Fibroblast of skin of abdomen (primary cell): ENCODE measurements at regions not wholly inside any gene's neighbourhood (a gene's known extent, or its start where the extent isn't known, plus 50 kb on each side); places are given as distances from the start of the nearest gene placed in this dataset.

Source experiments
- DNase-seq: peaks from one replicate; pipeline ENCODE4 v3.0.0-alpha.2; 2013

DNA sequence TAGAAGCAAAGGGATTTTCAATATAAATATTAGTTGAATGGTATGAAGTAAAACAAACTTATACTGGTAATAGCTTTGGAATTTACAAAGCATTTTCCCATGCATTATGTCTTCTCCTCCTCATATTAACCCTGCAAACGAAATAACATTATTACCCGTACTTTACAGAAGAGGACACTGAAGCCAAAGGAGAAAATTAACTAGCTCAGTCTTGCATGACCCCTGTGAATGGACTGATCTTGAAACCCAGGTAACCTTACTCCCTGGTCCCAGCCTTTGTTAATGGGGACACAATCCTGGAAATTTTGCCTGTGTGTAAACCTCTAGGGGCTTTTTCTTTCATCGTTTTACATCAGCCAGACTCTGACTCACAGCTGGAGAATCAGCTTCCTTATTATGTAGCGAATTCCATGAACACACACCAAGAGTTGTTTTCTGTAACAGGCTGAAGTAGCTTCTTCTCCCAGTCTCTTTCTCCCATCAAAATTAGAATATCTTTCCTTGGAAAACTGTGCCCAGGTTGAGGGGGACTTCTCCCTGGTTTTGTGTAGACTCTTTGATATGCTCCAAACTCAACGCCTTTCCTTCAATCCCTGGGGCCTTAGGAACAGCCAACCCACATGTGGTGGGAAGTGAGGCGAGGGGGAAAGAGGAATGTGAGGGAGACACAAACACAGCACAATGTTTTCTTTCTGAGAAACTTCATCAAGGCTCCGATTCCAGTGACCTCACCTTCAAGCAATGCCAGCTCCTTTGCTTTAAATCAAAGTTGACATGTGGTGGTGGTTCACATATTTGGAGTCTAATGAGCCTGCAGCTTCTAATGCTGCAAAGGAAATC is 480.9 kb upstream of the PAPPA start:
- DNase-seq: peak; percentile 100

GRCh38 chr9:115673599-115673998 is 480.0 kb upstream of the PAPPA start:
- DNase-seq: peak; percentile 72

GRCh38 chr9:115674091-115674490 is 479.5 kb upstream of the PAPPA start:
- DNase-seq: no peak

GRCh38 chr9:115675834-115676233 is 477.8 kb upstream of the PAPPA start:
- DNase-seq: no peak

DNA sequence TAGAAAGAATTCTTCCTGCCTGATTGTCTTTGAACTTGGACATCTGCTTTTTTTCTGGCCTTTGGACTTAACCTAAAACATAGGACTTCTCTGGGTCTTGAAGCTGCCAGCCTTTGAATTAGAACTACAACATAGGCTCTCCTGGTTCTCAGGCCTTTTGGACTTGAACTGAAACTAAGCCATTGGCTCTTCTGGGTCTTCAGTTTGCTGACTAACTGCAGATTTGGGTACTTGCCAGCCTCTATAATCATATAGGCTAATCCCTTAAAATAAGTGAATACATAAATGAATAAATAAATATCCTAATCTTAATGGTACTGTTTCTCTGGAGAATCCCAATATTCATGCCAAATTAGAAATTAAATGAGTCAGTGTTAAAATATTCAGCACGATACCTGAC is 473.4 kb upstream of the PAPPA start:
- DNase-seq: no peak

GRCh38 chr9:115681585-115681984 is 472.0 kb upstream of the PAPPA start:
- no peak for DNase-seq

GRCh38 chr9:115686069-115686468 is 467.5 kb upstream of the PAPPA start:
- no peak for DNase-seq

- no peak for DNase-seq
Measured at GRCh38 chr9:115687356-115687755, 466.2 kb upstream of the PAPPA start.

GRCh38 chr9:115689331-115689730 is 464.3 kb upstream of the PAPPA start:
- DNase-seq: no peak

- DNase-seq: peak; percentile 99
Measured at GRCh38 chr9:115690786-115691496, 462.6 kb upstream of the PAPPA start.

DNA sequence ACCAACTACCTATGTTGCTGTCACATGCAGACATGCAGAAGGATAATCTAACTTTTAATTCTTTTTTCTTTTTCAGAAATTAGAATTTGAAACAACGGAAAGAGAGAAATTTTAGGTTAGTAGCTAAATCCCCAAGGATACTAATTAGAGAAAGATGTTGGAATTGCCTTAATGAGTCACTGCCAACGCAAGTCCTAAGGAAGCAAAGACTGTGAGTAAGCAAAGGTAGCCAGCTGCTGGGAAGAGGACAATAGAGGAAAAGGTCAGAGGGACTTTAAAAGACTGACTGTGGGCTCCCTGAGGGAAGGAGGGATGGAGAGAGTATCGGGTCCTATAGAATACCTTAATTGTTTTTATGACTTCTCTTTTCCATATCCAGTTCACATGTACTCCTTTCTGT is 461.9 kb upstream of the PAPPA start:
- peak; percentile 91 for DNase-seq

DNA sequence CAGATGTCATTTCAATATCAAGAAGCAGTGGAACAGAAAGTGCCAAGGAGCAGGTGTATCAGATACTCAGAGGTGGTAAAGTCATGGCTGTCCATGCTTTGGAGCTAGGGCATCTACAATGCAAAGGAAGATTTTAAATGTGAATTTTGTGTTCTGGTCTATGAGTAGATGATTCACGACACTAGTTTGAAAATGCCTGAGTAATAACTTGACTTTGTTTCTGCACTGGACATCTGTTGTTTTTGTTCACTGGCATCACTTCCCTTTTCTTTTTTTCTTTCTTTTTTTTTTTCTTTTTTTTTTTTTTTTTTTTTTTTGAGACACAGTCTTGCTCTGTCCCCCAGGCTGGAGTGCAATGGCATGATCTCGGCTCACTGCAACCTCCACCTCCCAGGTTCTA is 460.7 kb upstream of the PAPPA start:
- DNase-seq: peak; percentile 23

DNA sequence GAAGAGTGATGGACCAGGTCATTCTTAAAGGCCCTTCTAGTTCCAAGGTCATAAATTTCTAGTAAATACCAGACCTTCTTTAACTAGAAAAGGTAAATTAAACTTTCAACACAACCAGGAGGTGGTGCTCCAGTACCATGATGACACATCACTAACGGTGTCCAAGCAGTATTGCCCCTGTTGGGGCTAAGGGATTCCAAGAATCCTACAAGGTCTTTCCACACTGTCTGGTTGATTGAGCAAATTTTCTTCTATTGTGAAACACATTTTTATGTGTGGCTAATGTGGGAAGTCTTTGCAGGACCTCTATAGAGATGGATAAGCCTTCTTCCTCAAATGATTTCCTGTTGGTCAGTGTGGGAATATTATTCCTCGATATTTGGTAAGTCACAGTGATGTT is 459.6 kb upstream of the PAPPA start:
- DNase-seq: peak; percentile 95

- DNase-seq: no peak
Measured at GRCh38 chr9:115694991-115695390, 458.6 kb upstream of the PAPPA start.

DNA sequence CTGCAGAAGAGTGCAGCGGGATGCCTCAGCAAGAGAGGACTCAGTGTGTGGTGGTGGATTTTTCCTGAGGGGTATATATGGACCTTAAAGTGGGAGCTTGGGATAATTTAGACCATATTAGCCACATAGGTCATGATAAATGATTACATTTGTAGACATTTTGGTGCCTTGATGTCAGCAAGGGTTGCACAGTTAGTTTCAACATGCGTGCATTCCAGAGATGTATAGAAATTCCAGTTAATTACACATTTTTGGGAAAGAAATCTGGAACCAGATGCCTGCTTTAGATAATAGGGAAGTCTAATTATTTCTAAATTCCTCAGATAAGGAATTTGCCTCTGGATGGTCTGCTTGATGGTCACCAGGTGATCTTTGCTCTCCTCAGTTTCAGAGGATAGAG is 440.6 kb upstream of the PAPPA start:
- peak; percentile 75 for DNase-seq

GRCh38 chr9:115715666-115716065 is 437.9 kb upstream of the PAPPA start:
- DNase-seq: no peak

GRCh38 chr9:115717298-115717697 is 436.3 kb upstream of the PAPPA start:
- no peak for DNase-seq

DNA sequence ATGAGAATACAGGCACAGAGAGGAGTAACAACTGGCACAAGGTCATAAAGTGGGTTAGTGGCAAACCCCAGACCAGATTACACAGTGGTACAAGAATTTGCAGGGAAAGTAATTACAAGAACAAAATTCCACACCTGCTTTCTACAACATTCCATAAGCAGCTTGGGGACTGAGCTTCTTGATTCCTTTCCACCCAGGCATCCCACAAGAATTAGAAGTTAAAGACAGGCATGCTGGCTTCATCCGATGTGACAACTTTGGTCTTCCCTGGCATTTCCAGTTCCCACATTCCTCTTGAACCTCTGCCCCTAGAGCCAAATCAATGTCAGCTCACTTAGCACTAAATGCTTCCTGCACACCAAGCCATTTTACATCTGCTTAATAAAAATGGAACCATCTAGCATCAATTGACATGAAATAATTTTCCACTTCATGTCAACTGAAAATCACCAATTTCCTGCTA is 435.8 kb upstream of the PAPPA start:
- DNase-seq: peak; percentile 88

- no peak for DNase-seq
Measured at GRCh38 chr9:115730396-115730795, 423.2 kb upstream of the PAPPA start.

DNA sequence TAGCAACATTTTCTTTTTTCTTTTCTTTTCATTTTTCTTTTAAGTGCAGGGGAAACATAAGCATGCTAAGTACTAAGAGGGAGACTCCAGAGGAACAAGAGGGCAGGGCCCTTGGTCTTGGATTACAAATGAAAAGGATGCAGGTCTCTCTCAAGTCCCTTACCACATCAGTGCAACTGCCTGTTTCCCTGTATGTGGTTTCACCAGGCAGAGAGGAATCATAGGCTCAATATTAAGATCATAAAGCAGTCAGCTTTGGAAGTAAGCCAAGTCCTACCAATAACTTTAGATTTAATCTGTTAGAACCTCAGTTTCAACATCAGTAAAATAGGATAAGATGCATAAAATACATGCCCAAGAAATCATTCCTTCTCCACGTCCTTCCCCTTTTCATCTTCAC is 422.7 kb upstream of the PAPPA start:
- DNase-seq: peak; percentile 23

DNA sequence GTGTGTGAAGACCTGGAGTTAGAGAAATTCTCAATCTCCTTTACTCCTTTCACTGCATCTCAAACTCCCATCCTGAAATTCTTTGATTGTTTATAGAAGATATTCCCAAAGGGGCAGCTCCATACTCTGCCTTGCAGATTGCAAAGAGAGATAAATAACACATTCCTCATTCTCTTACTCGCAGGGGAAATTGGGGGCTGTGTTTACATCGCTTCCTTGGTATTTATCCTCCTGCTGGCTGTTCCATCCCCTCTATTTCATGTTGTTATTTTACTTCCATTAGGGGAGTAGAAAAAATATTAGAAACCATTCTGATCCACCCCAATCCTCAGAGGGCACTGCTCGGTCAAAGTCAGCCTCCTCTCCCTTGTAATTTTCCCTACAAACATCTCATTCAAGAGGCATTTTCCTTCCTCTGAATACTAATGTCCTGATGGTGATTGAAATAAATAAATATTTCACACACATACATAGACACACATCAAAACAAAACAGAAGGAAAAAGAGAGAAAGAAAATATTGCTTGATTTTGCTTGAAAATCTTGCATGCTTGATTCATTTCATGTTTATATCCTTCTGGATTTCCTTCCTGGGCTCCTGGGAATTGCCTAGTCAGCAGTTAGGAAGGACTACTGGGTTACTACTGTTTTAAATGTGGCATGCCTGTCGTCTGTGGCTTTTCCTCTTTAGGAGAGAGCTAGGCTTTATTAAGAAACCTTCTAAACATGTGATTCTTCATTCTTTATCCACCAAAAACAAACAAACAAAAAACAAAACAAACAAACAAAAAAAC is 420.1 kb upstream of the PAPPA start:
- peak; percentile 54 for DNase-seq

DNA sequence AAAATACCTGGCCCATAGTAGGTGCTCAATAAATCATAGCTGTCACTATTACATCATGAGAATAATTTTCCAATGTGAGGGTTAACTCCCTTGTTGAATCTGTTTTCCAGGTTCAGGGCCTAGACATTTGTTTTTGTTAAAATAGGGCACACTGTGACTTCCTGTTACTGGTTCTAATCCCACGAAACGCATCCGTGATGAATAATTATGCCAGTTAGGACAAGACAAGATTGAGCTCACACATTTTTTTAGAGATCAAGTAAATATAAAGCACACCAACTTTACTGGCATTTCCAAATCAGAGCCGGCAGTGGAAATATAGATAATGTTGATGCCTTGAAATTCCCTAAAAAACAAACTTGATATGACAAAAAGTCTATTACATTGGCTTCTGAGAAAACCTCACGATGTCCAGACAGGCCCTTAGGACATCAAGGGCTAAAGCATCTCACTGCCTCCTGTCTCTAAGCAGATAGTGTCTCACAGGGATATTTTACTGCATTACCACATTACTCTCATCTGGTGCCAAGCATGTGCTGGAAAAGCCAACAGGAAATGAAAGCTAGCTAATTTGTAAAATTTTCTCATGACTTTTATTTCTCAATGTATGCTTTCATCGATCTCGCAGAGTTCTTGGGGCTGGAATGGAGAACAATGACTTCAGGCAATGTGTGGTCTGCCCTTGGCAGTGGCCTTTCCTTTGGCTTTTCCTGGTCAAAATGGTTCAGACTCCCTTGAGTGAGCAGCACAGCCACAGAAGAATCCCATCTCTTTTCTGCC is 414.3 kb upstream of the PAPPA start:
- no peak for DNase-seq
